ENCODE measurements at regions not wholly inside any gene's neighbourhood (a gene's known extent, or its start where the extent isn't known, plus 50 kb on each side); places are given as distances from the start of the nearest gene placed in this dataset.

DNA sequence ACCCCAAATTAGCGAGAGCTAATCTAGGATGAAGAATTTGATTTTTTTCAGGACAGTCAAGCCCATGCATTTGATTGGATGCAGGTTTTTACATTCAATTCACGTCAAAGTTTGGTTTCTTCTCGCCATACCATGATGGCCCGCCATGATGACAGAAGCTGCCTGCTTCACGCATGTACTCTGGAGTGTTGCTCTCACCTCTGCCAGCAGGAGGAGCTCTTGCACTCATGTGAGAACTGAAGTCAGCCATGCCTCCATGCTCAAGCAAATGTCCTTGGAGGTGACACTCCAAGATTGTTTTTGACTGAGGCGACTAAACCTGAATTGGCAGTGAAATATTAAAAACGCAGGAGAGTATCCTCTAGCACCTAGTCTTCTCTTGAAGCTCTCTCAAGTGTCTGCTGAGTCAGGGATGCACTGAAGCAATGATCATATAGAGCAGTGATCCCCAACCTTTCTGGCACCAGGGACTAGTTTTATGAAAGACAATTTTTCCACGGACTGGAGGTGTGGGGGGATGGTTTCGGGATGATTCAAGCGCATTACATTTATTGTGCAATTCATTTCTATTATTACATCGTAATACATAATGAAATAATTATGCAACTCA lies 120.9 kb downstream of the SAMMSON start:
- DNase-seq, result peak; percentile 73

DNA sequence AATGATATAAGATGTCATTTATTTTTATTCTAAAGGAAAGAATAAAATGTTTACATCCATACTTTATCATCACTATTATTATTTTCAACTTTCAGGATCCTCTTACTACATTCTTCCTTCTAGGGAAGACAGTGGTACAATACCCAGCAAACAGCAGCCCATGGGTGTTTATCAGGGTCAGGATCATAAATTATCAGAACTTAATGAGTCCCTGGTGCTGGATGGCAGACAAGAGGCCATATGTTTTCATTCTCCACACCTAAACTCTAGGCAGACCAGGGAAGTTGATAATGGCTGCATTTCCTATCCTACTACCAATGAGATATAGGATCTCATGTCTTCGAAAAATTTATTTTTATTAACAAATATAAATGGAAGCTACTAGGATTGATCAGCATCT lies 127.7 kb downstream of the SAMMSON start:
- DNase-seq, result no peak

GRCh38 chr3:70137366-70137765 lies 137.8 kb downstream of the SAMMSON start:
- no peak for DNase-seq

GRCh38 chr3:70138606-70139005 lies 139.1 kb downstream of the SAMMSON start:
- no peak for DNase-seq

Data from MV-4-11 (cell line).